Activated T-cell treated with anti-CD3 and anti-CD28 coated beads, Interleukin-2, amount 50 U/mL, for 72 hours (primary cell): ENCODE measurements at regions not wholly inside any gene's neighbourhood (a gene's known extent, or its start where the extent isn't known, plus 50 kb on each side); places are given as distances from the start of the nearest gene placed in this dataset.
"Not testable (repeated sequence)": the region's sequence is repeated elsewhere in the genome, so short reads cannot be mapped to it uniquely, and the experiment has no call there.

Experiments
- ATAC-seq, 2 donors: fragments of 150-1000 bp; cut with Tn5 transposase; replicated peaks in 1 of 2; 2 replicates each; pipeline ENCODE4 v1.10.0; 2021; ENCODE audit warnings: moderate library complexity in 2 of 2, mild to moderate bottlenecking in 1 of 2
- DNase-seq, 2 donors: peaks; one replicate each; pipeline ENCODE4 v3.0.0; 2021 to 2022; ENCODE audit warnings: mixed read lengths in 1 of 2
- H3K27ac Mint-ChIP-seq: one replicate; pipeline ENCODE4 v1.8.0; 2022; ENCODE audit warnings: mild to moderate bottlenecking, moderate library complexity, mixed read lengths
- H3K27me3 Mint-ChIP-seq: one replicate; pipeline ENCODE4 v1.8.0; 2022; ENCODE audit warnings: low read depth, mixed read lengths
- H3K36me3 Mint-ChIP-seq, 2 donors: one replicate each; pipeline ENCODE4 v1.8.0; 2022; ENCODE audit warnings: mixed read lengths in 2 of 2, mild to moderate bottlenecking in 1 of 2; ENCODE audit not compliant: insufficient read depth in 2 of 2
- H3K4me1 Mint-ChIP-seq: one replicate; pipeline ENCODE4 v1.8.0; 2022; ENCODE audit warnings: low read depth, mixed read lengths
- H3K4me3 Mint-ChIP-seq, 2 donors: one replicate each; pipeline ENCODE4 v1.8.0; 2022; ENCODE audit warnings: mild to moderate bottlenecking in 2 of 2, mixed read lengths in 2 of 2, moderate library complexity in 2 of 2
- H3K9me3 Mint-ChIP-seq, 2 donors: one replicate each; pipeline ENCODE4 v1.8.0; 2022; ENCODE audit warnings: mixed read lengths in 2 of 2

GRCh38 chr13:80513196-80513595 lies 172.3 kb upstream of the SPRY2 start:
- ATAC-seq: no peak
- H3K36me3 Mint-ChIP-seq: no peaks in the 10 kb centered on the region
- H3K27me3 Mint-ChIP-seq: no peaks in the 10 kb centered on the region
- peaks cover 0 to 3% of the 10 kb centered on the region in 2 donors for H3K9me3 Mint-ChIP-seq
- H3K27ac Mint-ChIP-seq: no peak overlapping the region
- no peak overlapping the region for H3K4me3 Mint-ChIP-seq
- no peak for DNase-seq
- H3K4me1 Mint-ChIP-seq: no peaks in the 10 kb centered on the region

GRCh38 chr13:80510686-80511085 lies 169.8 kb upstream of the SPRY2 start:
- Mint-ChIP-seq H3K4me3 (no peak overlapping the region), H3K9me3 (peaks cover 0 to 3% of the 10 kb centered on the region in 2 donors), H3K27me3 (no peaks in the 10 kb centered on the region), H3K4me1 (no peaks in the 10 kb centered on the region), H3K36me3 (no peaks in the 10 kb centered on the region), H3K27ac (no peak overlapping the region)
- no peak for ATAC-seq
- DNase-seq: no peak

- Mint-ChIP-seq H3K27ac (no peak overlapping the region), H3K4me1 (no peaks in the 10 kb centered on the region), H3K4me3 (no peak overlapping the region), H3K36me3 (no peaks in the 10 kb centered on the region), H3K27me3 (no peaks in the 10 kb centered on the region), H3K9me3 (peaks cover 3 to 6% of the 10 kb centered on the region in 2 donors)
- no peak for DNase-seq
- no peak for ATAC-seq
These were observed 168.3 kb upstream of the SPRY2 start for GRCh38 chr13:80509264-80509663.

GRCh38 chr13:80508031-80508430 lies 167.1 kb upstream of the SPRY2 start:
- H3K9me3 Mint-ChIP-seq: peaks cover 3 to 6% of the 10 kb centered on the region in 2 donors
- H3K4me3 Mint-ChIP-seq: no peak overlapping the region
- no peaks in the 10 kb centered on the region for H3K27me3 Mint-ChIP-seq
- H3K4me1 Mint-ChIP-seq: no peaks in the 10 kb centered on the region
- ATAC-seq (no peak), DNase-seq (no peak)
- H3K36me3 Mint-ChIP-seq: no peaks in the 10 kb centered on the region
- no peak overlapping the region for H3K27ac Mint-ChIP-seq

- Mint-ChIP-seq H3K4me3 (no peak overlapping the region), H3K36me3 (no peaks in the 10 kb centered on the region), H3K27me3 (no peaks in the 10 kb centered on the region), H3K9me3 (peaks cover 3 to 6% of the 10 kb centered on the region in 2 donors), H3K4me1 (no peaks in the 10 kb centered on the region), H3K27ac (no peak overlapping the region)
- ATAC-seq: no peak
- DNase-seq: no peak
These were observed 163.5 kb upstream of the SPRY2 start for GRCh38 chr13:80504453-80504852.

- no peaks in the 10 kb centered on the region for H3K36me3 Mint-ChIP-seq
- no peak overlapping the region for H3K27ac Mint-ChIP-seq
- peaks cover 3 to 8% of the 10 kb centered on the region in 2 donors for H3K9me3 Mint-ChIP-seq
- H3K4me1 Mint-ChIP-seq: no peaks in the 10 kb centered on the region
- no peak overlapping the region for H3K4me3 Mint-ChIP-seq
- no peaks in the 10 kb centered on the region for H3K27me3 Mint-ChIP-seq
- ATAC-seq (no peak), DNase-seq (no peak)
These were observed 161.4 kb upstream of the SPRY2 start for GRCh38 chr13:80502359-80502758.

GRCh38 chr13:80501556-80501955 lies 160.6 kb upstream of the SPRY2 start:
- no peaks in the 10 kb centered on the region for H3K4me1 Mint-ChIP-seq
- no peaks in the 10 kb centered on the region for H3K36me3 Mint-ChIP-seq
- ATAC-seq (no peak), DNase-seq (no peak)
- no peak overlapping the region for H3K27ac Mint-ChIP-seq
- H3K27me3 Mint-ChIP-seq: no peaks in the 10 kb centered on the region
- H3K4me3 Mint-ChIP-seq: no peak overlapping the region
- peaks cover 3 to 7% of the 10 kb centered on the region in 2 donors for H3K9me3 Mint-ChIP-seq

GRCh38 chr13:80499536-80500290 lies 158.8 kb upstream of the SPRY2 start:
- H3K27ac Mint-ChIP-seq: no peak overlapping the region
- H3K36me3 Mint-ChIP-seq: no peaks in the 10 kb centered on the region
- H3K4me1 Mint-ChIP-seq: no peaks in the 10 kb centered on the region
- DNase-seq (no peak), ATAC-seq (no peak)
- no peaks in the 10 kb centered on the region for H3K27me3 Mint-ChIP-seq
- peaks cover 0 to 2% of the 10 kb centered on the region in 2 donors for H3K9me3 Mint-ChIP-seq
- no peak overlapping the region for H3K4me3 Mint-ChIP-seq

- no peaks in the 10 kb centered on the region for H3K27me3 Mint-ChIP-seq
- H3K4me3 Mint-ChIP-seq: no peak overlapping the region
- H3K4me1 Mint-ChIP-seq: no peaks in the 10 kb centered on the region
- ATAC-seq (no peak), DNase-seq (no peak)
- H3K27ac Mint-ChIP-seq: no peak overlapping the region
- H3K9me3 Mint-ChIP-seq: peaks cover 0 to 3% of the 10 kb centered on the region in 2 donors
- no peaks in the 10 kb centered on the region for H3K36me3 Mint-ChIP-seq
These were observed 157.5 kb upstream of the SPRY2 start for GRCh38 chr13:80498433-80498832.

GRCh38 chr13:80497978-80498377 lies 157.1 kb upstream of the SPRY2 start:
- no peak for ATAC-seq
- no peaks in the 10 kb centered on the region for H3K27me3 Mint-ChIP-seq

GRCh38 chr13:80497439-80497838 lies 156.5 kb upstream of the SPRY2 start:
- Mint-ChIP-seq H3K4me1 (no peaks in the 10 kb centered on the region), H3K9me3 (peaks cover 0 to 3% of the 10 kb centered on the region in 2 donors)
- no peak for ATAC-seq

More at GRCh38 chr13:80497978-80498377, 157.1 kb upstream of the SPRY2 start:
- no peaks in the 10 kb centered on the region for H3K36me3 Mint-ChIP-seq
- H3K9me3 Mint-ChIP-seq: peaks cover 0 to 3% of the 10 kb centered on the region in 2 donors
- no peak for DNase-seq
- no peak overlapping the region for H3K27ac Mint-ChIP-seq
- H3K4me1 Mint-ChIP-seq: no peaks in the 10 kb centered on the region
- H3K4me3 Mint-ChIP-seq: no peak overlapping the region

GRCh38 chr13:80496721-80497397 lies 155.9 kb upstream of the SPRY2 start:
- Mint-ChIP-seq H3K4me3 (no peak overlapping the region), H3K27me3 (no peaks in the 10 kb centered on the region), H3K27ac (no peak overlapping the region), H3K4me1 (no peaks in the 10 kb centered on the region), H3K9me3 (peaks cover 0 to 3% of the 10 kb centered on the region in 2 donors), H3K36me3 (no peaks in the 10 kb centered on the region)
- ATAC-seq: no peak
- no peak for DNase-seq

More at GRCh38 chr13:80497439-80497838, 156.5 kb upstream of the SPRY2 start:
- H3K27me3 Mint-ChIP-seq: no peaks in the 10 kb centered on the region
- no peak overlapping the region for H3K27ac Mint-ChIP-seq
- H3K4me3 Mint-ChIP-seq: no peak overlapping the region
- no peak for DNase-seq
- H3K36me3 Mint-ChIP-seq: no peaks in the 10 kb centered on the region

GRCh38 chr13:80490491-80490943 lies 149.6 kb upstream of the SPRY2 start:
- not testable (repeated sequence) for H3K36me3 Mint-ChIP-seq, DNase-seq, ATAC-seq, H3K27ac Mint-ChIP-seq, H3K27me3 Mint-ChIP-seq, H3K4me3 Mint-ChIP-seq, H3K9me3 Mint-ChIP-seq, H3K4me1 Mint-ChIP-seq
